BE2C (cell line): ENCODE measurements at regions not wholly inside any gene's neighbourhood (a gene's known extent, or its start where the extent isn't known, plus 50 kb on each side); places are given as distances from the start of the nearest gene placed in this dataset.

ENCODE experiments used
- DNase-seq: peaks from one replicate; pipeline ENCODE4 v3.0.0-alpha.2; 2020
- H3K27me3 ChIP-seq: fragments of 250-450 bp; sonication (Bioruptor Pico); 2 replicates; pipeline ENCODE4 v1.5.1; 2020; ENCODE audit warnings: mild to moderate bottlenecking
- H3K36me3 ChIP-seq: fragments of 250-450 bp; sonication (Bioruptor Pico); 2 replicates; pipeline ENCODE4 v1.5.1; 2020; ENCODE audit warnings: mild to moderate bottlenecking
- H3K4me1 ChIP-seq: fragments of 250-450 bp; sonication (Bioruptor Pico); 2 replicates; pipeline ENCODE4 v1.5.1; 2020
- H3K4me3 ChIP-seq: 2 replicates; pipeline ENCODE4 v1.5.1; 2011; ENCODE audit warnings: low read depth, low read length
- H3K9me3 ChIP-seq: fragments of 250-450 bp; sonication (Bioruptor Pico); 2 replicates; pipeline ENCODE4 v1.5.1; 2020
- TF ChIP-seq, protein P1 (sequence below): IDR thresholded peaks from 2 replicates; pipeline ENCODE4 v1.5.1; 2012; ENCODE audit warnings: mild to moderate bottlenecking, low read depth, low read length

- Histone ChIP-seq H3K9me3 (no peaks in the 10 kb centered on the region), H3K4me3 (no peak overlapping the region), H3K36me3 (no peaks in the 10 kb centered on the region), H3K27me3 (no peaks in the 10 kb centered on the region), H3K4me1 (no peaks in the 10 kb centered on the region)
- TF ChIP-seq, protein P1, sequence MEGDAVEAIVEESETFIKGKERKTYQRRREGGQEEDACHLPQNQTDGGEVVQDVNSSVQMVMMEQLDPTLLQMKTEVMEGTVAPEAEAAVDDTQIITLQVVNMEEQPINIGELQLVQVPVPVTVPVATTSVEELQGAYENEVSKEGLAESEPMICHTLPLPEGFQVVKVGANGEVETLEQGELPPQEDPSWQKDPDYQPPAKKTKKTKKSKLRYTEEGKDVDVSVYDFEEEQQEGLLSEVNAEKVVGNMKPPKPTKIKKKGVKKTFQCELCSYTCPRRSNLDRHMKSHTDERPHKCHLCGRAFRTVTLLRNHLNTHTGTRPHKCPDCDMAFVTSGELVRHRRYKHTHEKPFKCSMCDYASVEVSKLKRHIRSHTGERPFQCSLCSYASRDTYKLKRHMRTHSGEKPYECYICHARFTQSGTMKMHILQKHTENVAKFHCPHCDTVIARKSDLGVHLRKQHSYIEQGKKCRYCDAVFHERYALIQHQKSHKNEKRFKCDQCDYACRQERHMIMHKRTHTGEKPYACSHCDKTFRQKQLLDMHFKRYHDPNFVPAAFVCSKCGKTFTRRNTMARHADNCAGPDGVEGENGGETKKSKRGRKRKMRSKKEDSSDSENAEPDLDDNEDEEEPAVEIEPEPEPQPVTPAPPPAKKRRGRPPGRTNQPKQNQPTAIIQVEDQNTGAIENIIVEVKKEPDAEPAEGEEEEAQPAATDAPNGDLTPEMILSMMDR: no peak
- DNase-seq: no peak
Measured at GRCh38 chr4:117983541-117984365, 50.5 kb upstream of the NDST3 start.

- no peak for DNase-seq
- Histone ChIP-seq H3K4me1 (no peaks in the 10 kb centered on the region), H3K9me3 (no peaks in the 10 kb centered on the region), H3K4me3 (no peak overlapping the region), H3K36me3 (no peaks in the 10 kb centered on the region), H3K27me3 (no peaks in the 10 kb centered on the region)
- TF ChIP-seq, protein P1: no peak
Measured at GRCh38 chr4:117984366-117984680, 50.0 kb upstream of the NDST3 start.
